Nephron progenitor cell (in vitro differentiated cells): ENCODE measurements at regions not wholly inside any gene's neighbourhood (a gene's known extent, or its start where the extent isn't known, plus 50 kb on each side); places are given as distances from the start of the nearest gene placed in this dataset.

Experiments used
- DNase-seq: peaks from one replicate; pipeline ENCODE4 v3.0.0; 2021
- H3K27ac Mint-ChIP-seq: 2 replicates; pipeline ENCODE4 v1.8.0; 2021; ENCODE audit warnings: mild to moderate bottlenecking, moderate library complexity, mixed read lengths
- H3K27me3 Mint-ChIP-seq: 2 replicates; pipeline ENCODE4 v1.8.0; 2021; ENCODE audit warnings: mild to moderate bottlenecking, low read depth, mixed read lengths; ENCODE audit not compliant: poor library complexity
- H3K36me3 Mint-ChIP-seq: 2 replicates; pipeline ENCODE4 v1.8.0; 2021; ENCODE audit warnings: low read depth, mixed read lengths
- H3K4me1 Mint-ChIP-seq: 2 replicates; pipeline ENCODE4 v1.8.0; 2021; ENCODE audit warnings: mixed read lengths
- H3K4me3 Mint-ChIP-seq: 2 replicates; pipeline ENCODE4 v1.8.0; 2021; ENCODE audit warnings: mild to moderate bottlenecking, moderate library complexity, mixed read lengths
- H3K9me3 Mint-ChIP-seq: 2 replicates; pipeline ENCODE4 v1.8.0; 2021; ENCODE audit warnings: mild to moderate bottlenecking, moderate library complexity, mixed read lengths
- CTCF ChIP-seq: fragments of 200-600 bp; sonication (generic); IDR thresholded peaks from 2 replicates; pipeline ENCODE4 v1.5.0; 2021; ENCODE audit warnings: antibody characterized with exemption

GRCh38 chr5:164980480-164980879 is 1475.1 kb downstream of the MAT2B start:
- H3K9me3 Mint-ChIP-seq, result peaks cover 27% of the 10 kb centered on the region
- no peak for TF ChIP-seq CTCF
- no peaks in the 10 kb centered on the region for H3K4me1 Mint-ChIP-seq
- no peak overlapping the region for H3K4me3 Mint-ChIP-seq
- peaks cover 3% of the 10 kb centered on the region for H3K27me3 Mint-ChIP-seq
- no peak overlapping the region for H3K27ac Mint-ChIP-seq
- DNase-seq, result no peak
- no peaks in the 10 kb centered on the region for H3K36me3 Mint-ChIP-seq

- no peak for DNase-seq
- Mint-ChIP-seq H3K27me3 (no peaks in the 10 kb centered on the region), H3K27ac (no peak overlapping the region), H3K4me3 (no peak overlapping the region), H3K9me3 (no peaks in the 10 kb centered on the region), H3K4me1 (no peaks in the 10 kb centered on the region), H3K36me3 (no peaks in the 10 kb centered on the region)
- TF ChIP-seq CTCF, result no peak
Observed at GRCh38 chr5:164998142-164998541, 1492.7 kb downstream of the MAT2B start.

- H3K36me3 Mint-ChIP-seq, result no peaks in the 10 kb centered on the region
- no peak for DNase-seq
- H3K4me1 Mint-ChIP-seq, result no peaks in the 10 kb centered on the region
- no peak overlapping the region for H3K27ac Mint-ChIP-seq
- TF ChIP-seq CTCF, result no peak
- no peak overlapping the region for H3K4me3 Mint-ChIP-seq
- H3K9me3 Mint-ChIP-seq, result no peaks in the 10 kb centered on the region
- H3K27me3 Mint-ChIP-seq, result no peaks in the 10 kb centered on the region
Observed at GRCh38 chr5:164998590-164998989, 1493.2 kb downstream of the MAT2B start.

- no peaks in the 10 kb centered on the region for H3K4me1 Mint-ChIP-seq
- no peak overlapping the region for H3K27ac Mint-ChIP-seq
- H3K4me3 Mint-ChIP-seq, result no peak overlapping the region
- no peaks in the 10 kb centered on the region for H3K36me3 Mint-ChIP-seq
- H3K27me3 Mint-ChIP-seq, result no peaks in the 10 kb centered on the region
- TF ChIP-seq CTCF, result no peak
- no peaks in the 10 kb centered on the region for H3K9me3 Mint-ChIP-seq
- DNase-seq, result no peak
Observed at GRCh38 chr5:165000479-165001190, 1495.2 kb downstream of the MAT2B start.

- H3K9me3 Mint-ChIP-seq, result no peaks in the 10 kb centered on the region
- H3K27ac Mint-ChIP-seq, result no peak overlapping the region
- no peak overlapping the region for H3K4me3 Mint-ChIP-seq
- no peaks in the 10 kb centered on the region for H3K4me1 Mint-ChIP-seq
- DNase-seq, result no peak
- H3K27me3 Mint-ChIP-seq, result no peaks in the 10 kb centered on the region
- TF ChIP-seq CTCF, result no peak
- H3K36me3 Mint-ChIP-seq, result no peaks in the 10 kb centered on the region
Observed at GRCh38 chr5:165003283-165003682, 1497.9 kb downstream of the MAT2B start.

- no peak for TF ChIP-seq CTCF
- no peak for DNase-seq
- H3K36me3 Mint-ChIP-seq, result no peaks in the 10 kb centered on the region
- no peaks in the 10 kb centered on the region for H3K9me3 Mint-ChIP-seq
- no peak overlapping the region for H3K4me3 Mint-ChIP-seq
- H3K27ac Mint-ChIP-seq, result no peak overlapping the region
- H3K4me1 Mint-ChIP-seq, result no peaks in the 10 kb centered on the region
- no peaks in the 10 kb centered on the region for H3K27me3 Mint-ChIP-seq
Observed at GRCh38 chr5:165004175-165004574, 1498.8 kb downstream of the MAT2B start.
